ENCODE measurements at regions not wholly inside any gene's neighbourhood (a gene's known extent, or its start where the extent isn't known, plus 50 kb on each side); places are given as distances from the start of the nearest gene placed in this dataset.

GRCh38 chr3:132246212-132246611 is 71.0 kb upstream of the ACP3 start:
- Mint-ChIP-seq H3K4me3 (no peak overlapping the region), H3K27ac (no peak overlapping the region), H3K9me3 (no peaks in the 10 kb centered on the region), H3K4me1 (peaks cover 3% of the 10 kb centered on the region), H3K27me3 (ENCODE audit: insufficient read depth, low read depth) (peaks cover 2% of the 10 kb centered on the region), H3K36me3 (no peaks in the 10 kb centered on the region)
- Histone ChIP-seq H3K4me1 (peaks cover 8% of the 10 kb centered on the region), H3K27ac (no peak overlapping the region), H3K4me3 (no peak overlapping the region), H4K20me1 (ENCODE audit: low read depth) (no peaks in the 10 kb centered on the region), H3K9me3 (ENCODE audit: low read depth) (no peaks in the 10 kb centered on the region), H2AFZ (replicated peaks) (no peak overlapping the region), H3K79me2 (ENCODE audit: low read depth) (no peaks in the 10 kb centered on the region), H3F3A (ENCODE audit: low read depth) (no peaks in the 10 kb centered on the region), H3K36me3 (no peaks in the 10 kb centered on the region), H3K27me3 (no peaks in the 10 kb centered on the region), H3K4me2 (no peak overlapping the region), H3K9ac (no peak overlapping the region)
- no peak for TF ChIP-seq EZH2phosphoT487 (IDR thresholded peaks at IDR 0.05)
- TF ChIP-seq CTCF (IDR thresholded peaks at IDR 0.05) = no peak
- TF ChIP-seq EZH2 (IDR thresholded peaks at IDR 0.05) = no peak
- DNase-seq (ENCODE audit: low spot score) = no peak

- H3K4me3 Mint-ChIP-seq = no peak overlapping the region
- Histone ChIP-seq H3K4me3 (no peak overlapping the region), H3K79me2 (ENCODE audit: low read depth) (no peaks in the 10 kb centered on the region), H4K20me1 (ENCODE audit: low read depth) (no peaks in the 10 kb centered on the region), H3F3A (ENCODE audit: low read depth) (no peaks in the 10 kb centered on the region), H3K9ac (no peak overlapping the region), H3K36me3 (no peaks in the 10 kb centered on the region), H2AFZ (replicated peaks) (no peak overlapping the region), H3K4me1 (peaks cover 8% of the 10 kb centered on the region), H3K27me3 (no peaks in the 10 kb centered on the region), H3K9me3 (ENCODE audit: low read depth) (no peaks in the 10 kb centered on the region), H3K4me2 (no peak overlapping the region), H3K27ac (no peak overlapping the region)
- peaks cover 2% of the 10 kb centered on the region for H3K27me3 Mint-ChIP-seq (ENCODE audit: insufficient read depth, low read depth)
- no peaks in the 10 kb centered on the region for H3K36me3 Mint-ChIP-seq
- DNase-seq (ENCODE audit: low spot score) = no peak
- no peak overlapping the region for H3K27ac Mint-ChIP-seq
- H3K9me3 Mint-ChIP-seq = no peaks in the 10 kb centered on the region
- peaks cover 3% of the 10 kb centered on the region for H3K4me1 Mint-ChIP-seq
- TF ChIP-seq EZH2phosphoT487 (IDR thresholded peaks at IDR 0.05) (no peak), CTCF (IDR thresholded peaks at IDR 0.05) (no peak), EZH2 (IDR thresholded peaks at IDR 0.05) (no peak)
These were observed 70.0 kb upstream of the ACP3 start for GRCh38 chr3:132247211-132247610.

- Histone ChIP-seq H3K9ac (no peak overlapping the region), H3K4me1 (peaks cover 8% of the 10 kb centered on the region), H4K20me1 (ENCODE audit: low read depth) (no peaks in the 10 kb centered on the region), H3K9me3 (ENCODE audit: low read depth) (no peaks in the 10 kb centered on the region), H3K36me3 (no peaks in the 10 kb centered on the region), H3K27ac (no peak overlapping the region), H3K4me2 (no peak overlapping the region), H3K79me2 (ENCODE audit: low read depth) (no peaks in the 10 kb centered on the region), H2AFZ (replicated peaks) (no peak overlapping the region), H3K4me3 (no peak overlapping the region), H3K27me3 (no peaks in the 10 kb centered on the region), H3F3A (ENCODE audit: low read depth) (no peaks in the 10 kb centered on the region)
- TF ChIP-seq EZH2phosphoT487 (IDR thresholded peaks at IDR 0.05) (no peak), CTCF (IDR thresholded peaks at IDR 0.05) (no peak), EZH2 (IDR thresholded peaks at IDR 0.05) (no peak)
- DNase-seq (ENCODE audit: low spot score) = no peak
- Mint-ChIP-seq H3K27me3 (ENCODE audit: insufficient read depth, low read depth) (peaks cover 2% of the 10 kb centered on the region), H3K27ac (no peak overlapping the region), H3K4me3 (no peak overlapping the region), H3K36me3 (no peaks in the 10 kb centered on the region), H3K4me1 (peaks cover 3% of the 10 kb centered on the region), H3K9me3 (no peaks in the 10 kb centered on the region)
These were observed 68.7 kb upstream of the ACP3 start for GRCh38 chr3:132248490-132248889.
